RWPE1 (cell line): ENCODE measurements at regions not wholly inside any gene's neighbourhood (a gene's known extent, or its start where the extent isn't known, plus 50 kb on each side); places are given as distances from the start of the nearest gene placed in this dataset.

Experiments used
- CTCF ChIA-PET: fragments of 350-600 bp; sonication (Branson Sonifier 250); formaldehyde crosslinking; extraction: SDS; loops from one replicate; lab custom pipeline; 2021; lab: Yijun Ruan, JAX
- POLR2A ChIA-PET: fragments of 400-600 bp; formaldehyde crosslinking; extraction: SDS; loops from one replicate; lab custom pipeline; 2020; ENCODE audit warnings: antibody characterized with exemption; ENCODE audit not compliant: low non-redundant PET; lab: Yijun Ruan, JAX
- DNase-seq: peaks from one replicate; pipeline ENCODE4 v3.0.0; 2012; ENCODE audit warnings: low spot score
- H3K27ac ChIP-seq: fragments of 450-650 bp; 2 replicates; pipeline ENCODE4 v1.5.1; 2017
- TF ChIP-seq, protein P1 (sequence below): fragments of 450-650 bp; conservative IDR thresholded peaks from 2 replicates; pipeline ENCODE4 v1.5.1; 2017; ENCODE audit warnings: low read depth, mild to moderate bottlenecking

DNA sequence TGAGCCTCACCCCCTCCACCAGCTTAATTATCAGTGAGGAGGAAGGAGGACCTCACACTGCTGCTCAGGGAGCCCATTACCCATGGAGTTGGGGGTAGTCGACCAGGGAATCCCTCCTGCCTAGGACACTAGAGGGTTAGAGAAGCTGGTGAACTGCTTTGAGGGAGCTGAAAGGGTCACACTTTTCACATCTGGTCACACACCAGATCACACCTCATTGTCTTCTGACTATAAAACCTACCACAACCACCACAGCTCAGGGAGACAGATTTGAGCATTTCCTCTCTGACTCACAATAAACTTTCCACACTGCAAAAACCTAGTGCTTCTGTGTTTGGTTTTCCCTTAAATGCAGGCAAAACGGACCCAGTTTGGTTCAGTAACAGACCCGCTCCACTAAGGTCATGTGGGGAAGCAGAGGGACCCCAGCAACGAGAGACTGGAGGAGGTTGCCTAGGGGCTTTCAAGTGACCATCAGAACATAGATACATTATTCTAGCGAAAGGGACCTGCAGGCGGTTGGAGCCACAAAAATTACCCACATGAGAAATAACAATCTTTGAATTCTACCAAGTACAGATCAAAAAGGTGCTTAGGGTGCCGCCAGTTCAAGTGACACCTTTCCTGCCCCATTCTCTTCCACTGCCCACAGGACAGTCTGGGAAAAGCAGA is 151.4 kb upstream of the AVPR1A start:
- TF ChIP-seq, protein P1, sequence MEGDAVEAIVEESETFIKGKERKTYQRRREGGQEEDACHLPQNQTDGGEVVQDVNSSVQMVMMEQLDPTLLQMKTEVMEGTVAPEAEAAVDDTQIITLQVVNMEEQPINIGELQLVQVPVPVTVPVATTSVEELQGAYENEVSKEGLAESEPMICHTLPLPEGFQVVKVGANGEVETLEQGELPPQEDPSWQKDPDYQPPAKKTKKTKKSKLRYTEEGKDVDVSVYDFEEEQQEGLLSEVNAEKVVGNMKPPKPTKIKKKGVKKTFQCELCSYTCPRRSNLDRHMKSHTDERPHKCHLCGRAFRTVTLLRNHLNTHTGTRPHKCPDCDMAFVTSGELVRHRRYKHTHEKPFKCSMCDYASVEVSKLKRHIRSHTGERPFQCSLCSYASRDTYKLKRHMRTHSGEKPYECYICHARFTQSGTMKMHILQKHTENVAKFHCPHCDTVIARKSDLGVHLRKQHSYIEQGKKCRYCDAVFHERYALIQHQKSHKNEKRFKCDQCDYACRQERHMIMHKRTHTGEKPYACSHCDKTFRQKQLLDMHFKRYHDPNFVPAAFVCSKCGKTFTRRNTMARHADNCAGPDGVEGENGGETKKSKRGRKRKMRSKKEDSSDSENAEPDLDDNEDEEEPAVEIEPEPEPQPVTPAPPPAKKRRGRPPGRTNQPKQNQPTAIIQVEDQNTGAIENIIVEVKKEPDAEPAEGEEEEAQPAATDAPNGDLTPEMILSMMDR = no peak
- CTCF ChIA-PET = no interaction called here
- no peak for DNase-seq
- no peak overlapping the region for H3K27ac ChIP-seq
- POLR2A ChIA-PET = no interaction called here

DNA sequence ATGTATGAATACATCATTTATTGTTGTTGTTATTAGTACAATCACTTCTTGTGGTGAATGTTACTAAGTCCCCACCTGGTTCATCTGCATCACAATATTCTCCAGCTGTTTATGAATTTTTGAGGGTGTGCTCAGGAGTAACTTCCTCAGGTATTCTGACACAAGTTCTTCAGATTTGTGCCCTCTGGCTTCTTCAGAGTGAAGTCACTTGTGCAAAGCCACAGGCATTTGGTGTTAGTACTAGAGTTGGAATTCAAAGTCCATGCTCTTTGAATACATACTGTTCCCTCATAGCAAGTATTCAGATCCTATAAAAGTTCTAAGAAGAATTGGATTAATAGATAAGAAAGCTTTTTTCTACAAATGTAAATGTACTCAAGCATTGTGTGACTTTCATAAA is 150.3 kb upstream of the AVPR1A start:
- TF ChIP-seq, protein P1 = no peak
- CTCF ChIA-PET = no interaction called here
- no peak for DNase-seq
- POLR2A ChIA-PET = no interaction called here
- no peak overlapping the region for H3K27ac ChIP-seq

DNA sequence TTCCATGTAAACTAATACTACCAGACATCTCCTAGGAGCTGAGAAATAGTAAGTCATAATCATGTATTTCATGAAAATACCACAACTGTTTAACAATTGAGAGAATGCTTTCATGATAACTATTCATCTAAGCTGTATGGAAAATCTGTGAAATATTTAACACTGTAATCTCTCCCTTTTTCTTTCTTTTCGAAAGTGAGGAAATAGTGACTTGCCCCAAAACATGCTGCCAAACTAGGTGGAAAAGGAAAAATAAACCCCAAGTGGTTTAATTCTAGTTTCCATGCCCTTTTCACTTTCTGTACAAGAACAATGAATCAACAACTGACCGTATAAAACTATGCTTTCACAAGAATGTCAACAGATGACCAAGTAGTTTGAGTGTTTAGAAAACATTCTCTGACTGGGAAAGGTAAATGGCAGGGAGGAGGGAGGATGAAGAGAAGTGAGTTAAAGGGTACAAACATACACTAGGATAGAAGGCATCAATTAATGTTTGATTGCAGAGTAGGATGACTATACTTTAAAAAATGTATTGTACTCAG is 147.5 kb upstream of the AVPR1A start:
- TF ChIP-seq, protein P1 = no peak
- ChIA-PET POLR2A (no interaction called here), CTCF (no interaction called here)
- no peak for DNase-seq
- no peak overlapping the region for H3K27ac ChIP-seq

GRCh38 chr12:63294327-63294632 is 143.3 kb upstream of the AVPR1A start:
- POLR2A ChIA-PET = no interaction called here
- CTCF ChIA-PET = no interaction called here
- no peak overlapping the region for H3K27ac ChIP-seq
- peak; percentile 58 for DNase-seq
- TF ChIP-seq, protein P1 = no peak

- no peak overlapping the region for H3K27ac ChIP-seq
- TF ChIP-seq, protein P1 = no peak
- ChIA-PET CTCF (no interaction called here), POLR2A (no interaction called here)
- no peak for DNase-seq
These were observed 141.6 kb upstream of the AVPR1A start for GRCh38 chr12:63292471-63293221.

DNA sequence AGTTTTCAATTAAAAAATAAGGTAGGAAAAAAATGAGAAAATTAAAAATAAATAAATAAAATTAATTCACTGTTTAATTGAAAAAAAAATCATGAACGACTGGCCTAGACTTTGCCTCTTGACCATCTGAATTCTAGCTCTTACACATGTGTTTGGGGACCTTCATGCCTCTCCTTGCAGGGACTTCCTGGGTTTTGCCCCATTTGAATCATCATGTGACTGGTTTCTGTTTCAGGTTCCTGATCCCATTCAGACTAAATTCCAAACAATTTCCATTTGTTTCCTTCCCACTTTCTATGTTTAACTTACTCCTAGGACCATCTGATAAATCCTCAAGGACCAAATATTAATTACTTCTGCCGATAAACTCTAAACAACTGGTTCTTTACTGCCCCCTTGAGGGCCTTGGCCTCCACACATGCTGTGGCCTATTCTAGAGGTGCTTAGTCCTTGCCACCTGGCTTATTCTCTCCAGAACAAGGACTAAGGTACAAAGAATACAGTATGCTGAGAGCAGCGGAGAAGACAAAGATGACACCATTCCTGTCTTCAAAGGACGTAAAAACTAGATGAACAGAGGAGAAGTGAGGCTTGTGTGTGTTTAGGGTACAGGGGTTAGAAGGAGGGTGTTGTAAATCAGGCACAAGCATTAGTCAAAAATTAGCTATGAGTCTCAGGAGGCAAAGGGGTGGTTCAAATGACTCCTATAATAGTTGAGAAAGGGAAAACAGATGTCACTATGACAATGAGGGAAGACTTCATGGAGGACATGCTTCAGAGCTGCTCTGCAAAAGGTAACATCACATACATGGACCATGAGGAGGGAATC is 125.8 kb upstream of the AVPR1A start:
- CTCF ChIA-PET = interaction anchor here (0.5 to 0.8 kb wide), 5 partner anchors 17 to 1171 kb away, joined by 3 to 4 read pairs (median 3); no protein-coding TSS in a partner anchor

More for the DNA sequence above, 125.8 kb upstream of the AVPR1A start:
- POLR2A ChIA-PET = no interaction called here
- TF ChIP-seq, protein P1 = peak; percentile 29
- no peak overlapping the region for H3K27ac ChIP-seq
- DNase-seq = peak; percentile 13
